ENCODE measurements at regions not wholly inside any gene's neighbourhood (a gene's known extent, or its start where the extent isn't known, plus 50 kb on each side); places are given as distances from the start of the nearest gene placed in this dataset.

DNA sequence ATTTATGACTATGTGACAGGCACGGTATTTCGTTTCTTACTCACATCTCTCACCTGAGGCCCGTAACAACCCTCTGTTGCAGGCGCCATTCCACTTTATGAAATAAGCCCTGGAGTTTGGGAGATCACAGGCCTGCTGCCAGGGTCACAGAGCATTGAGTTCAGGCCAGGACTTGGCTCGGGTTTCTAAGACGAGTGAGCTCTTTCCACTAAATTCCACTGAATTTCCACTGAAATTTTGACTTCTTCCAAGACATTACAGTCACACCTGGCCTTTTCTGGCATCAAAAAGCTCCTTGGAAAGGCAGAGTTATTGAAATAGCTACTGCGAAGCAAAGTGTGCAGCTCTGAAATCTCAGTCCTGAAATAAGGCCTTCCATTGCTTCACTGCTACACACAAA lies 282.8 kb upstream of the MGMT start:
- TF ChIP-seq, protein P1, sequence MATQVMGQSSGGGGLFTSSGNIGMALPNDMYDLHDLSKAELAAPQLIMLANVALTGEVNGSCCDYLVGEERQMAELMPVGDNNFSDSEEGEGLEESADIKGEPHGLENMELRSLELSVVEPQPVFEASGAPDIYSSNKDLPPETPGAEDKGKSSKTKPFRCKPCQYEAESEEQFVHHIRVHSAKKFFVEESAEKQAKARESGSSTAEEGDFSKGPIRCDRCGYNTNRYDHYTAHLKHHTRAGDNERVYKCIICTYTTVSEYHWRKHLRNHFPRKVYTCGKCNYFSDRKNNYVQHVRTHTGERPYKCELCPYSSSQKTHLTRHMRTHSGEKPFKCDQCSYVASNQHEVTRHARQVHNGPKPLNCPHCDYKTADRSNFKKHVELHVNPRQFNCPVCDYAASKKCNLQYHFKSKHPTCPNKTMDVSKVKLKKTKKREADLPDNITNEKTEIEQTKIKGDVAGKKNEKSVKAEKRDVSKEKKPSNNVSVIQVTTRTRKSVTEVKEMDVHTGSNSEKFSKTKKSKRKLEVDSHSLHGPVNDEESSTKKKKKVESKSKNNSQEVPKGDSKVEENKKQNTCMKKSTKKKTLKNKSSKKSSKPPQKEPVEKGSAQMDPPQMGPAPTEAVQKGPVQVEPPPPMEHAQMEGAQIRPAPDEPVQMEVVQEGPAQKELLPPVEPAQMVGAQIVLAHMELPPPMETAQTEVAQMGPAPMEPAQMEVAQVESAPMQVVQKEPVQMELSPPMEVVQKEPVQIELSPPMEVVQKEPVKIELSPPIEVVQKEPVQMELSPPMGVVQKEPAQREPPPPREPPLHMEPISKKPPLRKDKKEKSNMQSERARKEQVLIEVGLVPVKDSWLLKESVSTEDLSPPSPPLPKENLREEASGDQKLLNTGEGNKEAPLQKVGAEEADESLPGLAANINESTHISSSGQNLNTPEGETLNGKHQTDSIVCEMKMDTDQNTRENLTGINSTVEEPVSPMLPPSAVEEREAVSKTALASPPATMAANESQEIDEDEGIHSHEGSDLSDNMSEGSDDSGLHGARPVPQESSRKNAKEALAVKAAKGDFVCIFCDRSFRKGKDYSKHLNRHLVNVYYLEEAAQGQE (IDR thresholded peaks at IDR 0.05; ENCODE audit: insufficient read depth in 1 of 2, low read depth in 2 of 2, low read length in 2 of 2): no peak
- TF ChIP-seq SIN3A (IDR thresholded peaks at IDR 0.05; ENCODE audit: borderline replicate concordance, insufficient read depth, low read length): no peak
- no peak for TF ChIP-seq POLR2AphosphoS5 (IDR thresholded peaks at IDR 0.05; ENCODE audit: low read depth, low read length)
- TF ChIP-seq FOXP2 (optimal IDR thresholded peaks at IDR 0.05; ENCODE audit: borderline replicate concordance, extremely low read depth, extremely low read length, insufficient read depth): no peak
- no peak for TF ChIP-seq TAF1 (IDR thresholded peaks at IDR 0.05; ENCODE audit: borderline replicate concordance, insufficient read depth, low read length)

DNA sequence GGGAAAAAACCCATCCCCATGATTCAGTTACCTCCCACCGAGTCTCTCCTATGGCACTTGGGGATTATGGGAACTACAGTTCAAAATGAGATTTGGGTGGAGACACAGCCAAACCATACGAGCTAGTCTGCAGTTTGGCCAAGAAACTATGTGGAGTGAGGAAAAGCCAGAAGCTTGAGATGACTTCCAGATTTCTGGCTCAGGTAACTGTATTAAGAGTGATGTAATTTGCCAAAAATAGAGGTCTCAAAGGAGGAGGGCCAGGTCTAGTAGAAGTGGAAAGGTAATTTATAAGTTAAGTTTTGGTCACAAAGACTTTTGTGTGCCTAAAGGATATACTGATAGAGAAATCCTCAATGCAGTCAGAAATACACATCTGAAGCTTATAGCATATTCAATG lies 279.7 kb upstream of the MGMT start:
- TF ChIP-seq TAF1 (IDR thresholded peaks at IDR 0.05; ENCODE audit: borderline replicate concordance, insufficient read depth, low read length) (no peak), SIN3A (IDR thresholded peaks at IDR 0.05; ENCODE audit: borderline replicate concordance, insufficient read depth, low read length) (no peak), FOXP2 (optimal IDR thresholded peaks at IDR 0.05; ENCODE audit: borderline replicate concordance, extremely low read depth, extremely low read length, insufficient read depth) (no peak)

DNA sequence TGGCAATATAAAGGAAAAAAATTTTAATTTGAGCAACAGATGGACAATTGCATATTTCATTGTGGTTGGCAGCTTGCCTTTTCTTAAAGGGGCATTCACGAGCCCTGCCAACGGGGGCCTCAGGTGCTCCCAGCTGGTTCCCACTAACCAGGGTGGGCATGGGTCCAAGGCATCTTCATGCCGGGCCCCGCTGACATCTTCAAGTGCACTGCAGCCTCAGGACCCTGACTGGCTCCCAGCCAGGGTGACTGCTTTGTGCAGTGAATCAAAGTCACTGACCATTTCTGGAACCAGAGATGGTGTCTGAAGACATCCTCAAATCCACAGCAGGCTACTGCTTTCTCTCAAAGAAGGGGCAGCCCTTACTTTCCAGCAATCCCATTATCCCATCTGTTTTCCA lies 275.2 kb upstream of the MGMT start:
- TF ChIP-seq SIN3A (IDR thresholded peaks at IDR 0.05; ENCODE audit: borderline replicate concordance, insufficient read depth, low read length) (no peak), TAF1 (IDR thresholded peaks at IDR 0.05; ENCODE audit: borderline replicate concordance, insufficient read depth, low read length) (no peak), POLR2AphosphoS5 (IDR thresholded peaks at IDR 0.05; ENCODE audit: low read depth, low read length) (no peak), FOXP2 (optimal IDR thresholded peaks at IDR 0.05; ENCODE audit: borderline replicate concordance, extremely low read depth, extremely low read length, insufficient read depth) (no peak)
- TF ChIP-seq, protein P1 (IDR thresholded peaks at IDR 0.05; ENCODE audit: insufficient read depth in 1 of 2, low read depth in 2 of 2, low read length in 2 of 2): no peak

DNA sequence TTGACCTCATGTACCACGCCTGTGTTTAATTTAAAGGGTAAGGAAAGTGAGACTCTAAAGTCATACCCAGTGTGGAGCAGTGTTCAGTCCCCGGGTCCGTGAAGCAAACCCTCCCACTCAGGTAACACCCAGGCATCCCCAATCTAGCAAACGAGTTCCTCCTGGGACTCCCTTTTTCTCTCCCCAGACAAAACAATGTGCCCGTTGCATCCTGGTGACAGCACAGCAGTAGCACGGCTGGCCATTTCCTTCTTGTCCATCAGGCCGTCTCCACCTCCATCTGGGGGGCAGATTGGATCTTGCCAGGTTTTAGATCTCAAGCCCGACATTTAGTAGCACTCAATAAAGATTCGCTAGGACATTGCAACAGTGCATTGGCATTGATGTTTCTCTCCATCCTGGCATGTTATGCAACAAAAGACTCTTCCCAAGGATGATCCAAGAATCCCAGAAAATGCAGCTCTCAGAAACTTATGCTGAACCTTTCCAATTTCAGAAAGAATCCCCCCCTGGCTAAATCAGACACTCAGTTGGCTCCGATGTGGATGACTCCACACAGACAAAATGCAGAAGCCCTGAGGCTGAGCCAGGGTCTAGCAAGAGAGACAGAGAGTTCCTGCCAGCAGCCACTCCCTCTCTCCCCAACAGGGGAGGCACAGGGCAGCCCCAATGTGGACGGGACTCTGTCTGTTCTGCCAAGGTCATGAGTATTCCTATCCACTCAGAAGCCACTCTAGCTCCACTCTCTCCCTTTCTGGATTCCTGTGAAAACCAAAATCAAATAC lies 274.5 kb upstream of the MGMT start:
- TF ChIP-seq, protein P1 (IDR thresholded peaks at IDR 0.05; ENCODE audit: insufficient read depth in 1 of 2, low read depth in 2 of 2, low read length in 2 of 2): no peak
- TF ChIP-seq TAF1 (IDR thresholded peaks at IDR 0.05; ENCODE audit: borderline replicate concordance, insufficient read depth, low read length) (no peak), FOXP2 (optimal IDR thresholded peaks at IDR 0.05; ENCODE audit: borderline replicate concordance, extremely low read depth, extremely low read length, insufficient read depth) (no peak), SIN3A (IDR thresholded peaks at IDR 0.05; ENCODE audit: borderline replicate concordance, insufficient read depth, low read length) (no peak), POLR2AphosphoS5 (IDR thresholded peaks at IDR 0.05; ENCODE audit: low read depth, low read length) (no peak)

DNA sequence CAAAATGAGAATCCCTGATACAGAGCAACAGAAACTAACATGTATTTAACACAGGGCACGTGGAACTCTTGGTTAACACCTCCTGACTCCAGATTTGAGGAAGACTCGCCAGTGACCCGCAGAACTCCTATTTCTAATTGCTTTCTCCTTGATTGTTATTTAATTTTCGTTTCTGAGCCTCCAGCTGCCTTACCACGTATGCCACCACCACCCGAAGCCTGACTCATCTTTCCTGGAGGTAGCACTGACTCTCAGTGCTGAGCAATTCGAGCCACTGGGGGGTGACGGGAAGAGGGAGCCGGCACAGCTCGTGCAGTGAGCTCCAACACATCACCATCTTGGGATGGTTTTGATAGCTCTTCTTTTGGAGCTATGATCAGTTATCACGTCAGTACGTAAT lies 273.9 kb upstream of the MGMT start:
- TF ChIP-seq SIN3A (IDR thresholded peaks at IDR 0.05; ENCODE audit: borderline replicate concordance, insufficient read depth, low read length): no peak
- TF ChIP-seq FOXP2 (optimal IDR thresholded peaks at IDR 0.05; ENCODE audit: borderline replicate concordance, extremely low read depth, extremely low read length, insufficient read depth): no peak
- TF ChIP-seq, protein P1 (IDR thresholded peaks at IDR 0.05; ENCODE audit: insufficient read depth in 1 of 2, low read depth in 2 of 2, low read length in 2 of 2): no peak
- no peak for TF ChIP-seq POLR2AphosphoS5 (IDR thresholded peaks at IDR 0.05; ENCODE audit: low read depth, low read length)
- no peak for TF ChIP-seq TAF1 (IDR thresholded peaks at IDR 0.05; ENCODE audit: borderline replicate concordance, insufficient read depth, low read length)

Data from PFSK-1 (cell line).